ENCODE measurements at regions not wholly inside any gene's neighbourhood (a gene's known extent, or its start where the extent isn't known, plus 50 kb on each side); places are given as distances from the start of the nearest gene placed in this dataset.
A peak's percentile ranks its signal among the peaks of the same experiment; 100 is the strongest.

DNA sequence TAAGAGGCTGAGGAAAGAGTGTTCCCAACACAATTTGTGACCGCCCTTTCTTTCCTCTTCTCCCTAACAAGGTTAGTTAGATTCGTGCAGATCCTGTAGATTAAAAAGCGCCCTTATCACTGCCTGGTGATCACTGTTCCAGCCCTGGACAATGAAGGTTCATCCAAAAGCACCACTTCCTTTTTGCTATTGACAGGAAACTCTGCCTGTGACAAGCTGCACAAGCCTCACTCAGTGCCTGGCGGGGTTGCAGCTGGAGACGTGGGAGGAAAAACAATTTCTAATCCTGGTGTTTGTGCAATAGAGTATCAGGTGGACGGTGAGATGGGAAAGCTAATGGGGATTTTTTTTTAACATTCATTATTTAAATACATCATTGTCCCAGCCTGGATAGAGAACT is 105.9 kb upstream of the CAV2 start:
- H3K4me1 ChIP-seq (ENCODE audit: insufficient read depth), result no peaks in the 10 kb centered on the region
- H3K36me3 Mint-ChIP-seq (ENCODE audit: low read depth), result no peaks in the 10 kb centered on the region
- ATAC-seq (no peak), DNase-seq (ENCODE audit: low spot score) (no peak)
- H4K20me1 ChIP-seq (replicated peaks; ENCODE audit: insufficient read depth), result no peaks in the 10 kb centered on the region
- no peak overlapping the region for H3K27ac Mint-ChIP-seq
- H3F3A ChIP-seq (replicated peaks; ENCODE audit: low read depth), result no peaks in the 10 kb centered on the region
- H3K9me3 Mint-ChIP-seq, result peaks cover 6% of the 10 kb centered on the region; the same call in 1 of the 3 replicates
- H3K36me3 ChIP-seq (ENCODE audit: insufficient read depth), result no peaks in the 10 kb centered on the region
- TF ChIP-seq ZNF462 (CRISPR knock-in tag; IDR thresholded peaks at IDR 0.05) (no peak), POLR2AphosphoS5 (IDR thresholded peaks at IDR 0.05; ENCODE audit: low read depth) (no peak), CREB1 (CRISPR knock-in tag; IDR thresholded peaks at IDR 0.05; ENCODE audit: low read depth) (no peak), JUNB (IDR thresholded peaks at IDR 0.05; ENCODE audit: unreplicated experiment) (no peak), EZH2 (IDR thresholded peaks at IDR 0.05; ENCODE audit: low read depth, unreplicated experiment) (no peak), ZNF114 (CRISPR knock-in tag; IDR thresholded peaks at IDR 0.05) (no peak), REST (IDR thresholded peaks at IDR 0.05; ENCODE audit: unreplicated experiment) (no peak), NANOG (IDR thresholded peaks at IDR 0.05; ENCODE audit: borderline replicate concordance) (no peak), ETS1 (IDR thresholded peaks at IDR 0.05) (no peak), ZNF331 (CRISPR knock-in tag; IDR thresholded peaks at IDR 0.05; ENCODE audit: low read depth) (no peak), EZH2phosphoT487 (IDR thresholded peaks at IDR 0.05; ENCODE audit: unreplicated experiment) (no peak), STAT1 (IDR thresholded peaks at IDR 0.05; ENCODE audit: unreplicated experiment) (no peak)
- TF ChIP-seq, protein P1, sequence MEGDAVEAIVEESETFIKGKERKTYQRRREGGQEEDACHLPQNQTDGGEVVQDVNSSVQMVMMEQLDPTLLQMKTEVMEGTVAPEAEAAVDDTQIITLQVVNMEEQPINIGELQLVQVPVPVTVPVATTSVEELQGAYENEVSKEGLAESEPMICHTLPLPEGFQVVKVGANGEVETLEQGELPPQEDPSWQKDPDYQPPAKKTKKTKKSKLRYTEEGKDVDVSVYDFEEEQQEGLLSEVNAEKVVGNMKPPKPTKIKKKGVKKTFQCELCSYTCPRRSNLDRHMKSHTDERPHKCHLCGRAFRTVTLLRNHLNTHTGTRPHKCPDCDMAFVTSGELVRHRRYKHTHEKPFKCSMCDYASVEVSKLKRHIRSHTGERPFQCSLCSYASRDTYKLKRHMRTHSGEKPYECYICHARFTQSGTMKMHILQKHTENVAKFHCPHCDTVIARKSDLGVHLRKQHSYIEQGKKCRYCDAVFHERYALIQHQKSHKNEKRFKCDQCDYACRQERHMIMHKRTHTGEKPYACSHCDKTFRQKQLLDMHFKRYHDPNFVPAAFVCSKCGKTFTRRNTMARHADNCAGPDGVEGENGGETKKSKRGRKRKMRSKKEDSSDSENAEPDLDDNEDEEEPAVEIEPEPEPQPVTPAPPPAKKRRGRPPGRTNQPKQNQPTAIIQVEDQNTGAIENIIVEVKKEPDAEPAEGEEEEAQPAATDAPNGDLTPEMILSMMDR (conservative IDR thresholded peaks at IDR 0.05; ENCODE audit: low read depth in 2 of 2), result no peak
- no peak overlapping the region for H3K4me3 ChIP-seq
- no peaks in the 10 kb centered on the region for H3K79me2 ChIP-seq (replicated peaks; ENCODE audit: insufficient read depth)
- H3K4me1 Mint-ChIP-seq, result no peaks in the 10 kb centered on the region; the same call in 2 of the 3 replicates
- H3K27ac ChIP-seq (ENCODE audit: low read depth), result no peak overlapping the region
- peaks cover 5% of the 10 kb centered on the region for H3K27me3 Mint-ChIP-seq (ENCODE audit: insufficient read depth, low read depth, poor library complexity)
- H2AFZ ChIP-seq, result peak overlapping the region; percentile 54; the same call in 1 of the 2 replicates
- H3K9me2 ChIP-seq (ENCODE audit: insufficient read depth), result peaks cover 4% of the 10 kb centered on the region; the same call in 1 of the 2 replicates
- H3K4me2 ChIP-seq, result no peak overlapping the region
- H3K4me3 Mint-ChIP-seq, result no peak overlapping the region
- H3K27me3 ChIP-seq (ENCODE audit: insufficient read depth), result no peaks in the 10 kb centered on the region

Measured in GM23338 (cell line).